ENCODE measurements at regions not wholly inside any gene's neighbourhood (a gene's known extent, or its start where the extent isn't known, plus 50 kb on each side); places are given as distances from the start of the nearest gene placed in this dataset.
A peak's percentile ranks its signal among the peaks of the same experiment; 100 is the strongest.

DNA sequence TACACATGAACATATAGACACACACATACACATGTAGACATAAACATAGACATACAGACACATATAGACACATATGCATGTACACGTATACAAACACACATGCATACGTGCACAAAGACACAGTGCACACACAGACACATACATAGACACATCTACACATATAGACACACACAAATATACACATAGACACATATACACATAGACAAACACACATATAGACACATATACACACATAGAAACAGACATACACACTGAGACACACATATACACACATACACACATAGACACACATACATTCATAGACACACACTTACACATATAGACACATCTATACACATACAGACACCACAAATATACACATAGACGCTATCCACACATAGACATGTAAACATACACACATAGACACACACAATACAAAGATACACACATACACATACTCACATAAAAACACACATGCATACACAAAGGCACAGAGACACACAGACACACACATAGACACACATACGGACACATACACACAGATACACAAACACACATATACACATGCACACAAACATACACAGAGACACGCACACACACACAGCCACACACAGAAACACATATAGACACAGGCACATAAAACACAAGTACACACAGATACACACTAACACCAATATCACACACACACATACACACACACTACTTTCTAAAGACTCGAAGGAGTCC lies 254.0 kb downstream of the TSHZ3 start:
- Histone ChIP-seq H4K20me1 (replicated peaks in 1 of 2; ENCODE audit: control insufficient read depth in 1 of 2, insufficient read depth in 2 of 2, low read length in 2 of 2) (no peaks in the 10 kb centered on the region), H4K8ac (ENCODE audit: extremely low read depth, insufficient read depth, low read length) (no peak overlapping the region), H3K27ac (ENCODE audit: low read depth, low read length) (no peak overlapping the region), H3K4me3 (ENCODE audit: extremely low read depth in 1 of 4, insufficient read depth in 2 of 4, low read depth in 3 of 4, low read length in 4 of 4) (no peak overlapping the region), H3K4me2 (ENCODE audit: insufficient read depth in 1 of 2, low read depth in 2 of 2, low read length in 2 of 2) (no peak overlapping the region), H3K23me2 (ENCODE audit: low read depth, low read length) (peaks cover 5% of the 10 kb centered on the region), H4K91ac (replicated peaks; ENCODE audit: insufficient read length, low read length) (peak overlapping the region; percentile 3), H2BK15ac (ENCODE audit: low read length) (no peak overlapping the region), H3K18ac (ENCODE audit: extremely low read depth, low read length) (no peak overlapping the region), H2BK120ac (replicated peaks; ENCODE audit: low read depth, low read length) (no peak overlapping the region), H3K79me1 (ENCODE audit: low read depth, low read length) (no peaks in the 10 kb centered on the region), H3K23ac (ENCODE audit: insufficient read length) (no peak overlapping the region), H4K5ac (ENCODE audit: insufficient read length, low read depth, low read length) (no peak overlapping the region), H3K14ac (ENCODE audit: insufficient read length) (no peak overlapping the region), H2BK20ac (ENCODE audit: low read length) (no peak overlapping the region), H3K79me2 (ENCODE audit: control insufficient read depth in 1 of 2, insufficient read depth in 2 of 2, low read length in 2 of 2) (no peaks in the 10 kb centered on the region; a peak in 1 of 4 replicates), H2BK5ac (ENCODE audit: low read depth, low read length) (no peak overlapping the region), H3K36me3 (ENCODE audit: control insufficient read depth in 2 of 4, insufficient read depth in 4 of 4, low read length in 3 of 4) (no peaks in the 10 kb centered on the region), H3K56ac (replicated peaks; ENCODE audit: insufficient read length, low read depth, low read length) (no peak overlapping the region), H2AFZ (ENCODE audit: low read length) (no peak overlapping the region), H3K4me1 (replicated peaks in 1 of 4; ENCODE audit: control insufficient read depth in 3 of 4, insufficient read depth in 4 of 4, low read length in 3 of 4) (no peaks in the 10 kb centered on the region), H3K4ac (replicated peaks; ENCODE audit: insufficient read length, low read depth, low read length) (no peak overlapping the region), H3K9ac (replicated peaks in 1 of 4; ENCODE audit: extremely low read depth in 1 of 4, low read depth in 3 of 4, low read length in 3 of 4) (no peak overlapping the region; a peak in 1 of 7 replicates), H2BK12ac (ENCODE audit: low read depth, low read length) (peak overlapping the region; percentile 52; the same call in 1 of the 2 replicates), H3K27me3 (replicated peaks in 1 of 4; ENCODE audit: control insufficient read depth in 3 of 4, extremely low read depth in 1 of 4, insufficient read depth in 3 of 4, low read length in 3 of 4) (no peaks in the 10 kb centered on the region), H2AK5ac (ENCODE audit: low read depth, low read length) (no peak overlapping the region), H3K9me3 (ENCODE audit: insufficient read depth in 2 of 2, low read depth in 1 of 2, low read length in 1 of 2) (no peaks in the 10 kb centered on the region)
- DNase-seq (ENCODE audit: low read depth in 1 of 2, low spot score in 2 of 2) (no peak), FAIRE-seq (no peak)
- ChIA-PET CTCF (ENCODE audit: partially characterized antibody) (interaction anchor here (1.5 kb wide), 1 partner anchor 41 kb away, joined by 10 read pairs; no protein-coding TSS in a partner anchor), POLR2A (ENCODE audit: partially characterized antibody) (no interaction called here)
- WGBS, 2 experiments (ENCODE audit: extremely low coverage in 1 of 2, insufficient coverage in 1 of 2, insufficient read length in 1 of 2, insufficient replicate concordance in 2 of 2, low coverage in 1 of 2, low lambda C conversion rate in 2 of 2, missing lambda C conversion rate in 1 of 2): 86% methylated on average over 6 of the region's 6 CpGs; no CpG with 5 or more reads in 1 of the 2 experiments
- TF ChIP-seq ZNF274 (IDR thresholded peaks at IDR 0.05; ENCODE audit: borderline replicate concordance, extremely low read depth, low read length) (no peak), CEBPB (IDR thresholded peaks at IDR 0.05; ENCODE audit: low read depth, low read length) (no peak), SUZ12 (IDR thresholded peaks at IDR 0.05; ENCODE audit: low read length) (no peak), PHF8 (conservative IDR thresholded peaks at IDR 0.05; ENCODE audit: low read depth, low read length) (no peak), GTF2F1 (IDR thresholded peaks at IDR 0.05; ENCODE audit: borderline replicate concordance, low read depth, low read length) (no peak), CHD2 (IDR thresholded peaks at IDR 0.05; ENCODE audit: low read length) (no peak), TBP (IDR thresholded peaks at IDR 0.05; ENCODE audit: low read depth, low read length) (no peak), BACH1 (IDR thresholded peaks at IDR 0.05; ENCODE audit: low read length) (no peak), SP4 (IDR thresholded peaks at IDR 0.05; ENCODE audit: low read length) (no peak), CREB1 (IDR thresholded peaks at IDR 0.05) (no peak)
- TF ChIP-seq, protein P1, sequence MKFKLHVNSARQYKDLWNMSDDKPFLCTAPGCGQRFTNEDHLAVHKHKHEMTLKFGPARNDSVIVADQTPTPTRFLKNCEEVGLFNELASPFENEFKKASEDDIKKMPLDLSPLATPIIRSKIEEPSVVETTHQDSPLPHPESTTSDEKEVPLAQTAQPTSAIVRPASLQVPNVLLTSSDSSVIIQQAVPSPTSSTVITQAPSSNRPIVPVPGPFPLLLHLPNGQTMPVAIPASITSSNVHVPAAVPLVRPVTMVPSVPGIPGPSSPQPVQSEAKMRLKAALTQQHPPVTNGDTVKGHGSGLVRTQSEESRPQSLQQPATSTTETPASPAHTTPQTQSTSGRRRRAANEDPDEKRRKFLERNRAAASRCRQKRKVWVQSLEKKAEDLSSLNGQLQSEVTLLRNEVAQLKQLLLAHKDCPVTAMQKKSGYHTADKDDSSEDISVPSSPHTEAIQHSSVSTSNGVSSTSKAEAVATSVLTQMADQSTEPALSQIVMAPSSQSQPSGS (IDR thresholded peaks at IDR 0.05; ENCODE audit: low read length): no peak
- TF ChIP-seq, protein P2, sequence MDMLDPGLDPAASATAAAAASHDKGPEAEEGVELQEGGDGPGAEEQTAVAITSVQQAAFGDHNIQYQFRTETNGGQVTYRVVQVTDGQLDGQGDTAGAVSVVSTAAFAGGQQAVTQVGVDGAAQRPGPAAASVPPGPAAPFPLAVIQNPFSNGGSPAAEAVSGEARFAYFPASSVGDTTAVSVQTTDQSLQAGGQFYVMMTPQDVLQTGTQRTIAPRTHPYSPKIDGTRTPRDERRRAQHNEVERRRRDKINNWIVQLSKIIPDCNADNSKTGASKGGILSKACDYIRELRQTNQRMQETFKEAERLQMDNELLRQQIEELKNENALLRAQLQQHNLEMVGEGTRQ (IDR thresholded peaks at IDR 0.05; ENCODE audit: low read length): no peak
